ENCODE measurements at regions not wholly inside any gene's neighbourhood (a gene's known extent, or its start where the extent isn't known, plus 50 kb on each side); places are given as distances from the start of the nearest gene placed in this dataset.

DNA sequence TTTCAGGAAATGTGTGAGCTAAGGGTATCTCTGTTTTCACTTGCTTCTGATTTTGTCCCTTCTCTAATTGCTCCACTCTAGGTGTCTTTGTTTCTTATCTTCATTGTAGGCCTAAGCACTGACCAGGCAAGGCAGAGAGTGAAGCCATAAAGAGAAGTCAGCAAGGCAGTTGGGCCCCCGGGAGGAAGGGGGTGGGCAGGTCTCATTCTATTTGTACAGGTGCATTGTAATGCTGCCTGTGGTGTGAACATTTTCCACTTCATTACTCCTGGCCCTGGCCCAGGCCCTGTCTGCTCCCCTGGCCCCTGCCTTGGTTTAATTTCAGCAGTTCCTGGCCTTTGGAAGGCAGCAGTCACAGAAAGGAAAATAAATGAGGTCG lies 86.4 kb upstream of the JUN start:
- H2AFZ ChIP-seq (ENCODE audit: control insufficient read depth, low read length) = no peak overlapping the region
- no peaks in the 10 kb centered on the region for H3K9me3 ChIP-seq (ENCODE audit: control insufficient read depth, low read depth, low read length)
- no peak for FAIRE-seq
- TF ChIP-seq, protein P1, sequence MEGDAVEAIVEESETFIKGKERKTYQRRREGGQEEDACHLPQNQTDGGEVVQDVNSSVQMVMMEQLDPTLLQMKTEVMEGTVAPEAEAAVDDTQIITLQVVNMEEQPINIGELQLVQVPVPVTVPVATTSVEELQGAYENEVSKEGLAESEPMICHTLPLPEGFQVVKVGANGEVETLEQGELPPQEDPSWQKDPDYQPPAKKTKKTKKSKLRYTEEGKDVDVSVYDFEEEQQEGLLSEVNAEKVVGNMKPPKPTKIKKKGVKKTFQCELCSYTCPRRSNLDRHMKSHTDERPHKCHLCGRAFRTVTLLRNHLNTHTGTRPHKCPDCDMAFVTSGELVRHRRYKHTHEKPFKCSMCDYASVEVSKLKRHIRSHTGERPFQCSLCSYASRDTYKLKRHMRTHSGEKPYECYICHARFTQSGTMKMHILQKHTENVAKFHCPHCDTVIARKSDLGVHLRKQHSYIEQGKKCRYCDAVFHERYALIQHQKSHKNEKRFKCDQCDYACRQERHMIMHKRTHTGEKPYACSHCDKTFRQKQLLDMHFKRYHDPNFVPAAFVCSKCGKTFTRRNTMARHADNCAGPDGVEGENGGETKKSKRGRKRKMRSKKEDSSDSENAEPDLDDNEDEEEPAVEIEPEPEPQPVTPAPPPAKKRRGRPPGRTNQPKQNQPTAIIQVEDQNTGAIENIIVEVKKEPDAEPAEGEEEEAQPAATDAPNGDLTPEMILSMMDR (optimal IDR thresholded peaks at IDR 0.05 in 1 of 3, IDR thresholded peaks at IDR 0.05 in 1 of 3, conservative IDR thresholded peaks at IDR 0.05 in 1 of 3; ENCODE audit: extremely low read depth in 1 of 3, insufficient read depth in 2 of 3, low read length in 3 of 3) = no peak
- no peak for TF ChIP-seq EZH2 (IDR thresholded peaks at IDR 0.05; ENCODE audit: low read length)
- no peak overlapping the region for H3K27ac ChIP-seq (ENCODE audit: control insufficient read depth, insufficient read depth, low read length)
- no peak for DNase-seq (ENCODE audit: low read depth, low spot score)
- H3K4me2 ChIP-seq (ENCODE audit: control insufficient read depth, extremely low read depth, insufficient read depth, low read depth, low read length) = no peak overlapping the region
- H3K4me1 ChIP-seq (ENCODE audit: control insufficient read depth, extremely low read depth, insufficient read depth, low read length) = peaks cover 12% of the 10 kb centered on the region
- no peaks in the 10 kb centered on the region for H3K9me1 ChIP-seq (ENCODE audit: control insufficient read depth, extremely low read depth, insufficient read depth, low read length)
- H3K9ac ChIP-seq (ENCODE audit: control insufficient read depth, extremely low read depth, insufficient read depth, low read length) = no peak overlapping the region
- H3K4me3 ChIP-seq (ENCODE audit: control insufficient read depth in 2 of 3, extremely low read depth in 1 of 3, insufficient read depth in 2 of 3, low read depth in 1 of 3, low read length in 3 of 3) = no peak overlapping the region
- no peaks in the 10 kb centered on the region for H3K79me2 ChIP-seq (ENCODE audit: control insufficient read depth, insufficient read depth, low read length)
- dilution Hi-C loops (cut with MboI; ENCODE audit: extremely low pct_ligation_motif_present, low sequenced_read_pairs) = no loop called here
- no peaks in the 10 kb centered on the region for H4K20me1 ChIP-seq (ENCODE audit: control insufficient read depth, extremely low read depth, insufficient read depth, low read length)
- no peaks in the 10 kb centered on the region for H3K36me3 ChIP-seq (ENCODE audit: control insufficient read depth in 2 of 2, extremely low read depth in 1 of 2, insufficient read depth in 2 of 2, low read length in 2 of 2)
- no peaks in the 10 kb centered on the region for H3K27me3 ChIP-seq (ENCODE audit: control insufficient read depth, extremely low read depth, insufficient read depth, low read length)

- H3K4me2 ChIP-seq (ENCODE audit: control insufficient read depth, extremely low read depth, insufficient read depth, low read depth, low read length) = peak overlapping the region; percentile 43
- FAIRE-seq (no peak), DNase-seq (ENCODE audit: low read depth, low spot score) (no peak)
- H3K9me1 ChIP-seq (ENCODE audit: control insufficient read depth, extremely low read depth, insufficient read depth, low read length) = no peaks in the 10 kb centered on the region
- no peaks in the 10 kb centered on the region for H3K36me3 ChIP-seq (ENCODE audit: control insufficient read depth in 2 of 2, extremely low read depth in 1 of 2, insufficient read depth in 2 of 2, low read length in 2 of 2)
- peaks cover 8% of the 10 kb centered on the region for H3K4me1 ChIP-seq (ENCODE audit: control insufficient read depth, extremely low read depth, insufficient read depth, low read length)
- no peaks in the 10 kb centered on the region for H3K9me3 ChIP-seq (ENCODE audit: control insufficient read depth, low read depth, low read length)
- H2AFZ ChIP-seq (ENCODE audit: control insufficient read depth, low read length) = peak overlapping the region; percentile 57
- H3K4me3 ChIP-seq (ENCODE audit: control insufficient read depth in 2 of 3, extremely low read depth in 1 of 3, insufficient read depth in 2 of 3, low read depth in 1 of 3, low read length in 3 of 3) = no peak overlapping the region
- no peaks in the 10 kb centered on the region for H3K27me3 ChIP-seq (ENCODE audit: control insufficient read depth, extremely low read depth, insufficient read depth, low read length)
- dilution Hi-C loops (cut with MboI; ENCODE audit: extremely low pct_ligation_motif_present, low sequenced_read_pairs) = no loop called here
- no peak overlapping the region for H3K27ac ChIP-seq (ENCODE audit: control insufficient read depth, insufficient read depth, low read length)
- TF ChIP-seq, protein P1 (optimal IDR thresholded peaks at IDR 0.05 in 1 of 3, IDR thresholded peaks at IDR 0.05 in 1 of 3, conservative IDR thresholded peaks at IDR 0.05 in 1 of 3; ENCODE audit: extremely low read depth in 1 of 3, insufficient read depth in 2 of 3, low read length in 3 of 3) = no peak
- TF ChIP-seq EZH2 (IDR thresholded peaks at IDR 0.05; ENCODE audit: low read length) = no peak
- H4K20me1 ChIP-seq (ENCODE audit: control insufficient read depth, extremely low read depth, insufficient read depth, low read length) = no peaks in the 10 kb centered on the region
- no peaks in the 10 kb centered on the region for H3K79me2 ChIP-seq (ENCODE audit: control insufficient read depth, insufficient read depth, low read length)
- H3K9ac ChIP-seq (ENCODE audit: control insufficient read depth, extremely low read depth, insufficient read depth, low read length) = peak overlapping the region; percentile 13
Measured at GRCh38 chr1:58874342-58874741, 90.5 kb upstream of the JUN start.
